SH-SY5Y (cell line): ENCODE measurements at regions not wholly inside any gene's neighbourhood (a gene's known extent, or its start where the extent isn't known, plus 50 kb on each side); places are given as distances from the start of the nearest gene placed in this dataset.

ENCODE experiments used
- GATA2 ChIP-seq: IDR thresholded peaks from 2 replicates; pipeline ENCODE4 v1.6.1; 2011; ENCODE audit warnings: mild to moderate bottlenecking, low read depth, low read length
- GATA3 ChIP-seq: IDR thresholded peaks from 2 replicates; pipeline ENCODE4 v1.6.1; 2011; ENCODE audit warnings: low read depth, mild to moderate bottlenecking, low read length, moderate library complexity

GRCh38 chr2:144967961-144968360 is 448.0 kb upstream of the ZEB2 start:
- TF ChIP-seq GATA2 (no peak), GATA3 (no peak)

- TF ChIP-seq GATA2, result no peak
- TF ChIP-seq GATA3, result no peak
Observed at GRCh38 chr2:144965172-144965571, 445.3 kb upstream of the ZEB2 start.

- TF ChIP-seq GATA2 (no peak), GATA3 (no peak)
Observed at GRCh38 chr2:144963031-144963430, 443.1 kb upstream of the ZEB2 start.

- TF ChIP-seq GATA2, result no peak
- TF ChIP-seq GATA3, result no peak
Observed at GRCh38 chr2:144959416-144959815, 439.5 kb upstream of the ZEB2 start.

DNA sequence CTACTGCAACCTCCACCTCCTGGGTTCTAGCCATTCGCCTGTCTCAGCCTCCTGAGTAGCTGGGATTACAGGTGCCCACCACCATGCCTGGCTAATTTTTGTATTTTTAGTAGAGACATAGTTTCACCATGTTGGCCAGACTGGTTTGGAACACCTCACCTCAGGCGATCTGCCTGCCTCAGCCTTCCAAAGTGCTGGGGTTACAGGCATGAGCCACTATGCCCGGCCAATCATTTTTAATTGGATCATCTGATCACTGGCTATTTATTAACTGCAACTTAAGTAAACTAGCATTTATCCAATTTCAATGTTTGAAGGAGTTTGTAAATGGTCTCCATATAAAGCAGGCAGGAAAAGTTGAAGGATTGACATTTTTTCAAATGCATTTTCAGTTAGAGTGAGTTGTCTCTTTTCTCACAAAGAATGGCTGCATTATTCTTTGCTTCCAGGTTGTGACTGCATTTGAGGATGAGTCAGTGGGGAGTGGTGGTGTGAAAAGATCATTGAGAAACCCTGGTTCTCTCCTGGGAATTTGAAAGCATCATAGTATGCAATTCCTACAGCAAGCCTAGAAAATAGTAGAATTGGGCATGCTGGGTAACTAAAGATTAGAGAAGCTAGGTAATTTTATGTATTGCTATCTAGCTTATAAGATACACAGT is 431.1 kb upstream of the ZEB2 start:
- no peak for TF ChIP-seq GATA2
- TF ChIP-seq GATA3, result no peak

GRCh38 chr2:144948205-144948855 is 428.4 kb upstream of the ZEB2 start:
- no peak for TF ChIP-seq GATA2
- no peak for TF ChIP-seq GATA3

- TF ChIP-seq GATA3 (no peak), GATA2 (no peak)
Observed at GRCh38 chr2:144947709-144948037, 427.8 kb upstream of the ZEB2 start.

DNA sequence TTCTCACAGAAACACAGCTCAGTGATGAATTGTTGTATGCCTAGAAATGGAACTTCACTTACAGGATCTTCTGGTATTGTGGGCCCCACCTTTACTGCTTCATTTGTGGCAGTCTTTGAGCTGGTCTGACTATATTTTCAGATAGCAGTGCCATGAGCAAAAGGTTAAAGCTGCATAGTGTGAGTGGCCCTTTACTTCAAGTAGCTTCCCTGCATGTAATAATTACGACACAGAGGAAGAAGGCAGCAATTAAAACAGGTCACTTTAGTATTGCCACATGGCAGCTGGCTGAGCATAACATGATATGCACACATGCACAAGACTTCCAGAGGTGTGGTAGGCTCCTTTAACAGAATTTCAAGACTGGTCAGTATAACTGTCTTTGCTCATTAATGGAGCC is 426.3 kb upstream of the ZEB2 start:
- TF ChIP-seq GATA3 (no peak), GATA2 (no peak)

DNA sequence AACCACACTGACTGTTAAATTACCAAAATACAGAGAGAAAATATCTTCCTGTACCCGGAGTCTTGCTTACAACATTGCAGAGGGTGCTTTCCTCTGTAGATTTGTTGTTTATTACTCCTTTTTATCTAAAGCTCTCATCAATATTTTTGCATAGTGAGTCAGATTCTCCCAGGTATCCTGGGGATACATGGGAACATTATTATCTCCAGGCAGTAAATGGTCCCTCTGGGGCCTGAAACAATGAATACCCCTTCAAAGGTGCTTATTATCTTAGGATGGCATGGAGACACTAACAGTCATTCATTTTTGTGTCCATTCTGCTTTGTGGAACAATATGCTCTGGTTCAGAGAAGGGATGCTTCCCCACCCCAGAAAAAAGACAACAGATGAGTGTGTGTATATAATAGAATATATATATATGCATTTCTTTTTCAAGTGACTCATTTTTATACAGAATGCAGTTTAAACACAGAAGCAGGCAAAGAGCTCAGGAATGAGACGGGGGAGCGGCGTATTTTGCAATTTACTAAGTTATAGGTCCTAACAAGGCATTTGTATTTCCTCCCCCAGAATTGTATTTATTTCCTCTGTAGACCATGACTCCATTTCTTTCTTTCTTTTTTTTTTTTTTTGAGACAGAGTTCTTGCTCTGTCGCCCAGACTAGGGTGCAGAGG is 424.8 kb upstream of the ZEB2 start:
- TF ChIP-seq GATA3 (no peak), GATA2 (no peak)

DNA sequence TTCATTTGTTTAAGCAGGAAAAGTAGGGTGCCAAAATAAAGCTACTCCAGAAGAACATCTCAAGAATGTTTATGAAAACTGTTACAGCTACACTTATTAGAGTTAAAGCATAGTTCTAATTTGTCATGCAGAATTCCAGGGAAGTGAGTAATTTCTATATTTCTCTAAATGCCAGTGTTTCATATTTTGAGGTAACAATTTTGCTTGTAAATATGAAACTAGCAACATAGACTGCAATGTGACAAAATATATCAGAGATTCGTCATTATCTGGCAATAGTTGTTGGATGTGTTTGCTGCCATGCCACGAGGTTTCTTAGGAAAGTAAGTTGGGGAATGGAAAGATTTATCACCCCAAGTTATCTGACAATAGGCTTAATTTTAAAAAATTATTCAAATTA is 424.1 kb upstream of the ZEB2 start:
- TF ChIP-seq GATA2, result no peak
- no peak for TF ChIP-seq GATA3

GRCh38 chr2:144943293-144943941 is 423.5 kb upstream of the ZEB2 start:
- TF ChIP-seq GATA2 (no peak), GATA3 (no peak)

DNA sequence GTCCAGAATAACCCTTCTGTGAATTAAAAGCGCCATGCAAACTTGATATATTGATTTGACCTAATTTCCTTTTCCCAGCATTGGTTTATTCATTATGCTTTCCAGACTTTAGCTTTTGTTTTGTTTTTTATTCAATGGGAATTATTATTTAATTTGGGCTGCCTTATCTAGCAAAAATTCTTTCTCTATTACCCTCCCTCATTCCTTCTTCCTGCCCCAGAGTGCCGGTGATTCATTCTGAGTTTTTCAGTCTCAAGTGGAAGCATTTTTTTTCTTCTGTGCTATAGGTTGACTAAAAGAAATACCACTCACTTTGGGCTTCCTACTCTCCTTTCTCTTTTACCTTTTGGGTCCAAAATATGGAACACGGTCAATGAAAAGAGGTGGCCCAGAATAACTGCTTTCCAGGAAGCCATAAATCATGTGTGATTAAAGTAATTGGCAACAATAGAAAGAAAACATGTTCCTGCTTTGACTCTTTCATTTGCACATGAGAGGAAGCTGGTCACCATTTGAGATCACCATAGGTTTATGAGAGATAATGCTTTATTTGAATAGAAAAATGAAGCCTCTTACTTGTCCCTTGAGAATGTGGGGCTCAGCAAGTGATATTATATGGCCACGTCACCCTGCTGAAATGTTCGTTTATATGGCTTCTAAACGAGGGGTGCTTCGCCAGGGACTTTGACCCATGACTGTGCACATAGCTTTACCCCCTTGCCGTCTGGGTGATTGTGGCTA is 422.8 kb upstream of the ZEB2 start:
- TF ChIP-seq GATA3, result no peak
- TF ChIP-seq GATA2, result no peak

DNA sequence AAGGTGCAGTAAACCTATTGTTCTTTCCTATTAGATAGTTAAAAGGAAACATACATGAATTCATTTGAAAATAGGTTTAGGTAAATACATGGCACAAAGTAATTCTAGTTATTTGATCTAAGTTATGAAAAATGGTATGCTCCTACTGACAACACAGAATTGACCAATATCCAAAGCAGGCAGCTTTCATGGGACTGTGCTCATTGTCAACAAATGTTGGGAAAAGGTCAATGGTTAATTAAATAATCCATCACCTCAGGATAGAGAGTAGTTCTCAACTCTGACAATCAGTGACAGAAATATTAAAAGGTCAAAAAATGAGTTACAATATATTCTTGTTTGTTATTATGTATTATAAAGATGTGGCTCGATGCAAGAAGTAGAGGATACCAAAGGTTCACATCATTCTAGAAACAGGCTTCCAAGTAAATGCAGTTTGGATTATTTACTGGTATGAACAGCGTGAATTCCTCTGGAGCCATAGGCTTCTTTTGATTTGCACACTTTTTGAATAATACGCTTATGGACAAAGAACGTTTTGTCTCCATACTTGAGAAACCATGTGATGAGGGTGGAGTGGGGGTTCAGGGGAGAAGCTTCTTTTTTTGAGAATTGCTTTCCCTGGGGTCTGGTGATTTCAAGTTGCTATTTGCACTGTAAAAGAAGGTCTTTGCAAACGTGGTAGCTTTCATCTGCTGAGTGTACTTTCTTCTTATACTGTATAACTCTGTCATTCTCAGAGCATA is 422.0 kb upstream of the ZEB2 start:
- TF ChIP-seq GATA3 (no peak), GATA2 (no peak)

DNA sequence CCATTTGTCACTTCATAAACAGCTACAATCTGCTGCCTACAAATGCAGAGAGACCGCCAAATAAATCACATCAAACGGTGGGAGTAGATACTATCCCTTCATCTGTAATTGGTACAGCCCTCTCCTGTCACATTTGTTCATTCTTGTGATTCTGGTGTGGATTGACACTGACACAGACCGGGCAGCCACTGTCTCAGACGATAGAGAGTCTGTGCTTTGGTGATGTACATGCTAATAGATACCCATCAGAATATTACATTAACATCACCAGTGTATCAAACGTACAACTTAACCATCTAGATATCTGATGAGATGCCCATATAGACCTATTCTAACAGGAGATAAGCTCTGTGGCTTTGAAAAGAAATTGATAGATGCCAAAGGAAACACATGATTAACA is 419.7 kb upstream of the ZEB2 start:
- TF ChIP-seq GATA3 (peak; percentile 84), GATA2 (peak; percentile 85)
